Inflammatory macrophage treated with lipopolysaccharide for 1 hour (primary cell): ENCODE measurements at regions not wholly inside any gene's neighbourhood (a gene's known extent, or its start where the extent isn't known, plus 50 kb on each side); places are given as distances from the start of the nearest gene placed in this dataset.

Experiments used
- DNase-seq, 2 donors: peaks; one replicate each; pipeline ENCODE4 v3.0.0-alpha.2; 2020 to 2022

DNA sequence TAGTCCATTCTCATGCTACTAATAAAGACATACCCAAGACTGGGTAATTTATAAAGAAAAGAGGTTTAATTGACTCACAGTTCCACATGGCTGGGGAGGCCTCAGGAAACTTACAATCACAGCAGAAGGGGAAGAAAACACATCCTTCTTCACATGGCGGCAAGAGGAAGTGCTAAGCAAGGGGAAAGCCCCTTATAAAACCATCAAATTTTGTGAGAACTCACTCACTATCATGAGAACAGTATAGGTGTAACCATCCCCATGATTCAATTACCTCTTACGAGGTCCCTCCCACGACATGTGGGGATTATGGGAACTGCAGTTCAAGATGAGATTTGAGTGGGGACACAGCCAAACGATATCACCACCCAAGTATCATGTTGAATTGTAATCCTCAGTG, 52.7 kb upstream of the FOXO6 start:
- DNase-seq: peak; percentile 44 to 69

DNA sequence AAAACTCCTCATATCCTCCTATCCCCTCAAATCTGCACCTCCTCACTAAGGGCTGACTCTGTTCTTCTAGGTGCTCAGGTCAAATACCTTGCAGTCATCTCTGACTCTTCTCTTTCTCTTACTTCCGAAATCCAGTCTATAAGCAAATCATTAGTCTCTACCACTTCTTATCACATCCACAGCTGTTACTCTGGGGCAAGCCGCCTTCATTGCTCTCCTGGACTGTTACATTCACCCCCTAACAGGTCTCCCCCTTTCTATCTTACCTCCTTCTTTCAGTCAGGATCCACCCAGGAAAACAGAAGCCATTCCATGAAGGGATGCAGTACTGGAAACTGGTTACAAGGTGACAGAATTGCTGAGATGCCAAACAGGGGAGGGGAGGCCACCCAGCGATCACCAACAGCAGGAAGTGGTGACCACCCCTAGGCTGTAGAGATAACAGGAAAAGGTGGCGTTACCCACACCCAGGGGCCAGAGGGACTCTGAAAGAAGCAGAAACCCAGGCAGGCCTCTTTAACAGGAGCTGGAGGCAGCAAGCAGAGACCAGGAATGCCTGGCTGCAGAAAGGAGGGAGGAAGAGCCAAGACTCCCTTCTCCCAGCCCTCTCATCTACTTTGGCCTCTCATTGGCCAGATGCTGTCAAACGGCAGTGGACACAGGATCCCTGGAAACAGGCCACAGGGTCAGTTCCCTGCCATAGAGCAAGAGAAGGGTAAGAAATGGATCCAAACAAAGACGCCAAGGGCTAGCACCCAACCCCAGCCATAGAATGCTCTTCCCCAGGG, 55.5 kb upstream of the FOXO6 start:
- no peak for DNase-seq

DNA sequence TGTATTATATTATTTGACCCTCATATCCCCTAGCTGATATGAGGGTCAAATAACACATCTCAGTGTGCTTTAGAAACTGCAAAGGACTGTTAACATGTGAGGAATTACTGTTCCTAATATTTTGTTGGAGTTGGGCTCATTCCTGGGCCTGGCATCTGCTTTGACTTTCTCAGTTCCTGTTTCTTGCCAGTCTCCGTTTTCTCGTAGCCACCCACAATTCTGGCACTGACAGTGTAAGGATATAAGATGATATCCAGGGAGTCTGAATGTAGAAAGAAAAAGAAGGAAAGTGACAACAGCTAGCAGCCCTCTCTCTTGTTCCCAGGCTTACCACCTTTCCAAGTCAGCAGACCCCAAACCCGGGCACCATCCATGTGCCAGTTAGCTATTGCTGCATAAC, 54.4 kb upstream of the SCMH1 start:
- no peak for DNase-seq

DNA sequence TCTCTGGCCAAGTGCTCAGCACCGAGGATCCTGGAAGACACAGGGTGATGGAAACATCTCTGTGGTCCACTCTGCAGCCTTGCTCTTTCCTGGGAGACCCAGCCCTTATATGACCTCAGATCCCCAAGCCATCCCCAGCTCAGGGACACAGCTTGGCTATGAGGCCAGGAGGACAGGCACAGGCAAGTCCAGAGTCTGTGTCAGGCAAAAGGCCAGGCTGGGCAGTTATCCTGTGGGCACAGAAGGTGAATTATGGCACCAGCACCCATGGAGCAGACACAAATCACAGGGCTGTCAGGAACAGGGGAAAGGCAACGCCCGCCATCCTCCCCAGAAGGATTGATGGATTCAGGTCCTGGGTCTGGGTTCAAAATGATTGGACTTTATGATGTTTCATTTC, 52.1 kb upstream of the SCMH1 start:
- DNase-seq: no peak

DNA sequence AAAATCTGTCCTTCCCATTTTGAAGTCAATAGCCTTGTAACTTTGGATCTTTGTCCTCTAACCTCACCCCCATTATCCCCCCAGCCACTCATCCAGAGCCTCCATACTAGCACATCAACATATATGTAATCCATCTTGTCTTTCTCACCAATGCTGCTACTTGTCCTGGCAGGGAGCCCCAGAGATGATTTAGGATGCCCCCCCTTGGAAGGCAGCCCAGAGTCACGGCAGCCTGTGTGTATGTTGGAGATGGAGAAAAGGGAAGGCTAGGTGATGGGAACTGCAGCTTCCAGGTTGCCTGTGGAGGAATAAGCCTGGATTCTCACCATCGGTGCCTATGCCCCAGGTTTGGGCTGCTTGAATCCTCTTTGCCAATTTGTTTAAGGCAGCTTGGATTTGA, 51.7 kb upstream of the SCMH1 start:
- no peak for DNase-seq
